Stimulated activated naive CD8-positive, alpha-beta T cell treated with anti-CD3 and anti-CD28 coated beads, Interleukin-15, Interleukin-2, amounts not matched to agents 100 ng/mL and 50 ng/mL, for 24 hours (primary cell): ENCODE measurements at regions not wholly inside any gene's neighbourhood (a gene's known extent, or its start where the extent isn't known, plus 50 kb on each side); places are given as distances from the start of the nearest gene placed in this dataset.

ENCODE experiments used
- H3K27ac Mint-ChIP-seq: one replicate; pipeline ENCODE4 v1.8.0; 2021; ENCODE audit warnings: mild to moderate bottlenecking, mixed read lengths
- H3K27me3 Mint-ChIP-seq: one replicate; pipeline ENCODE4 v1.8.0; 2021; ENCODE audit warnings: mixed read lengths
- H3K36me3 Mint-ChIP-seq: one replicate; pipeline ENCODE4 v1.8.0; 2021; ENCODE audit warnings: low read depth, mixed read lengths
- H3K4me1 Mint-ChIP-seq: one replicate; pipeline ENCODE4 v1.8.0; 2021; ENCODE audit warnings: low read depth, mixed read lengths
- H3K4me3 Mint-ChIP-seq: one replicate; pipeline ENCODE4 v1.8.0; 2021; ENCODE audit warnings: mild to moderate bottlenecking, mixed read lengths
- H3K9me3 Mint-ChIP-seq: one replicate; pipeline ENCODE4 v1.8.0; 2021; ENCODE audit warnings: mixed read lengths

DNA sequence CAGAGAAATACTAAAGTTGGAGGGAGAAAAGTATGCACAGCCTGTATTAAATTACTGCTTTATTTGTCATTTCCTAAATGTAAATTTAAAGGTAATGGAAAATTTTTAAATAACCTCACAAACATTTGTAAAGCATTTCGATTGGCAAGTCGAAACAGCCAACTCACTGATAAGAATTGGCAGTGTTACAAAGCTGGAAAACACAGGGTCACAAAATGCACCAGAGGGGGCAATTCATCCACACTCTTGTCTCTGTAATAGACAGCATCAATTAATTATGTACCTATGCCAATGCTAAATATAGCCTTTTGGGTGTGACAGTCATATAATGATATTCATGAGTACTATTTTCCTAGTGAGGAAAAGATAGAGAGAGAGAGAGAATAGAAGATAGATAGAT is 140.6 kb upstream of the PRLR start:
- H3K36me3 Mint-ChIP-seq = no peaks in the 10 kb centered on the region
- H3K4me3 Mint-ChIP-seq = no peak overlapping the region
- H3K27ac Mint-ChIP-seq = no peak overlapping the region
- no peaks in the 10 kb centered on the region for H3K4me1 Mint-ChIP-seq
- peaks cover 5% of the 10 kb centered on the region for H3K27me3 Mint-ChIP-seq
- no peaks in the 10 kb centered on the region for H3K9me3 Mint-ChIP-seq

DNA sequence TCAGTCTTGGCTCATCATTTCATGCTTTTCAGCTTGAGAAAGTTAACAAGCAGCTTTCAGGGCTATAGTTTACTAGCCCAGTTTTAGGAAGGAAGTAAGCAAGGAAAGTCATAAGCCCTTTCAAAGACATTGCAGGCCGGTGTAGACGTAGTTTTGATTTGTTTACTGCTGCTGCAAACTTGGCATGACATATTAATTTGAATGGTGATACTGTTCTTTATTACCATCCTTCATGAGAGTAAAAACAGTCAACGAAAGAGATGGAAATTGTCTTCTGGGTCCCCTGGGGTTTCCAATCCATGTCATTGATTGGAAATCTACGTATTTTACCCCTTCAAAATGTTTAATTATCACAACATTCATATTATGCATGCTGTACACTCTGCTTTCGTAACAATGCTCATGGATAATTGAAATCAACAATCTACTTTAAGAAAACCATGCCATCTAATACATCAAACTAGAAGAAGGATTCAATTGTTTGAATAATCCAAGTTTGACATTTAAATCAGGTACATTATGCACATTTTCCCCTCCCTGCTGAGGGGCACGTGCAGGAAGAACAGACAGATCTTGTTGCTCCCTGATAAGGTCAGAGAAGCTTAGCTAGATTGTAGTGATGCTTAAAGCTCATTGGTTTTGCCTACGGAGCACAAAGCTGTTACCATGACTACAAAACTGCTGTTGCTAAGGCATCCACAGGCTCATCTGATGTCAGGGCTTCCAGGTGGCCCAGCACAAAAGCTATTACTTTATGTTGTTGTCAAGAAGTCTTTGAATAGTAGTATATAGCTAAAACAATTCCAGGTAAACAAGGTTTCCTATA is 139.9 kb upstream of the PRLR start:
- no peak overlapping the region for H3K27ac Mint-ChIP-seq

DNA sequence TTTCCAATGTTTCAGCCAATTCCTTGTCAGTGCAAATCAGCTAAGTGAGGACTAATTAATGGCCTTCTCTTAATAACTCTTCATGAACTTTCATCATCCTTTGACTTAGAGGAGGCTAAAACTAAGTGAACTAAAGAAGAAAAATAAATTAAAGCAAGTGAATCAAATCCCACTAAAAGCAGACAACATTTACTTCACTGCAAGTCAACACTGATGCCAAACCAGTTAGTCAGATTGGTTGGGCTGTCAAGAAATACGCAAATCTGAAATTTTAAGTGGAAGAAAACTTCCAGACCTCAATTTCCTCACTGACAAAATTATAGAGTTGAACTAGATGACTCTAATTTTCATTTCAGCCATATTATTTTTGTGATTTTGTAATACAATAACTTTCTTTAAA is 137.2 kb upstream of the PRLR start:
- Mint-ChIP-seq H3K9me3 (no peaks in the 10 kb centered on the region), H3K27ac (no peak overlapping the region), H3K36me3 (no peaks in the 10 kb centered on the region), H3K4me1 (no peaks in the 10 kb centered on the region), H3K27me3 (peaks cover 8% of the 10 kb centered on the region), H3K4me3 (no peak overlapping the region)

More for the DNA sequence above, 139.9 kb upstream of the PRLR start:
- Mint-ChIP-seq H3K4me1 (no peaks in the 10 kb centered on the region), H3K9me3 (no peaks in the 10 kb centered on the region), H3K27me3 (peaks cover 5% of the 10 kb centered on the region), H3K4me3 (no peak overlapping the region), H3K36me3 (no peaks in the 10 kb centered on the region)

GRCh38 chr5:35365758-35366157 is 135.5 kb upstream of the PRLR start:
- no peak overlapping the region for H3K4me3 Mint-ChIP-seq
- no peak overlapping the region for H3K27ac Mint-ChIP-seq
- no peaks in the 10 kb centered on the region for H3K36me3 Mint-ChIP-seq
- peaks cover 14% of the 10 kb centered on the region for H3K27me3 Mint-ChIP-seq
- H3K4me1 Mint-ChIP-seq = no peaks in the 10 kb centered on the region
- no peaks in the 10 kb centered on the region for H3K9me3 Mint-ChIP-seq

DNA sequence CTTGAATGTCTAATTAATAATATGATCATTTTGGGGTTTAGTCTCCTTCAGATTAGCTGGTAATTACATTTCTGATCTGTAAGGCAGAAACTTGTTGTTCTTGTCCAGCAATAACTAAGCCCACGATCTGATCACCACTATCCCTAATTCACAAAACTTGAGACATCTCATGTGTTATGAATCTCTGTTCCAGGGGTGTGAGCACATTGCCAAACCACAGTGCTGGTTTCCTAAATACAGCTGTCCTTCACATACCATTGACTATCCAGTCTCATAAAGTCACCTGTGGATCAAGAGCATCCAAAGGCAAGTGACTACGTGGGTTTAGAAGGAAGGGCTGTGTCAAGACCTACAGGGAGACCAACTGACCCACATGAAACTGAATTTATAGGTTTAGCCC is 134.1 kb upstream of the PRLR start:
- Mint-ChIP-seq H3K36me3 (no peaks in the 10 kb centered on the region), H3K9me3 (no peaks in the 10 kb centered on the region), H3K4me1 (no peaks in the 10 kb centered on the region), H3K27me3 (peaks cover 10% of the 10 kb centered on the region), H3K4me3 (no peak overlapping the region), H3K27ac (no peak overlapping the region)

GRCh38 chr5:35363387-35363965 is 133.2 kb upstream of the PRLR start:
- Mint-ChIP-seq H3K27me3 (peaks cover 10% of the 10 kb centered on the region), H3K4me1 (no peaks in the 10 kb centered on the region), H3K4me3 (no peak overlapping the region), H3K9me3 (no peaks in the 10 kb centered on the region), H3K27ac (no peak overlapping the region), H3K36me3 (no peaks in the 10 kb centered on the region)

DNA sequence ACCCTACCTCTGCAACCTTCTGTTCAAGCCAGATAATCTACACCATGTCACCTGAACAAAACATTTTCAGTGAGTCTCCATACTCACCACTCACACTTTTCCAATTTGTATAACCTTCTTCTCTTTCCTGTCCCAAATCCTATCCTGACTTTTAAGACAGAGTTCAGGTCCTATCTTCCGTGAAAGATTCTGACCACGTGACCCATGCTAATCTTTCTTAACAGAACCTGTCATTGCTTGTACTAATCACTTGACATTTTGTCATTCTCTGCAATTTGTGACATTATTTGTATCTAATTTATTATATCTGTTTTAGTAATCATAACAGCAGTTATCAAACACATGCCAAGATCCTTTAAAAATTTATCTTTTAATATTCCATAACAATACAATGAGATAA is 132.5 kb upstream of the PRLR start:
- Mint-ChIP-seq H3K4me3 (no peak overlapping the region), H3K9me3 (no peaks in the 10 kb centered on the region), H3K36me3 (no peaks in the 10 kb centered on the region), H3K27ac (no peak overlapping the region), H3K4me1 (no peaks in the 10 kb centered on the region), H3K27me3 (peaks cover 10% of the 10 kb centered on the region)

DNA sequence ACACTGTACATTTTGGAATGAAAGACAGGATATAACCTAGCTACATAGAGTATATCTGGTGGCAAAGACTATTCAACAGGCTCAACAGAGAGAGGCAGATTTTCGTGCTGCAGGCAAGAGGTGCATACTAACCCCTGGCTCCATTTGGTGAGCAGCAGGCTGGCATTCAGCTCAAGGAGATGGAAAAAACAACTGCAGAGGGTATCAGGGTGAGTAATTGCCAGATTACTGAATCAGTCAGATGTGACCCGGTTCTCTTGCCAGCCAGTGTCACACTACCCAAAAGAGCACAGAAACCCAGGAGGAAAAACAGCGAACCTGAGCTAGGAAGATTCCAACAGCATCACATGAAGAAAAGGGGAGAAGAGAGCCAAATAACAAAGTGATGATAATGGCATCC is 130.4 kb upstream of the PRLR start:
- Mint-ChIP-seq H3K4me1 (no peaks in the 10 kb centered on the region), H3K9me3 (no peaks in the 10 kb centered on the region), H3K4me3 (no peak overlapping the region), H3K27ac (no peak overlapping the region), H3K27me3 (peaks cover 13% of the 10 kb centered on the region), H3K36me3 (no peaks in the 10 kb centered on the region)

GRCh38 chr5:35359859-35360258 is 129.6 kb upstream of the PRLR start:
- Mint-ChIP-seq H3K27me3 (peaks cover 13% of the 10 kb centered on the region), H3K36me3 (no peaks in the 10 kb centered on the region), H3K4me3 (no peak overlapping the region), H3K4me1 (no peaks in the 10 kb centered on the region), H3K27ac (no peak overlapping the region), H3K9me3 (no peaks in the 10 kb centered on the region)

DNA sequence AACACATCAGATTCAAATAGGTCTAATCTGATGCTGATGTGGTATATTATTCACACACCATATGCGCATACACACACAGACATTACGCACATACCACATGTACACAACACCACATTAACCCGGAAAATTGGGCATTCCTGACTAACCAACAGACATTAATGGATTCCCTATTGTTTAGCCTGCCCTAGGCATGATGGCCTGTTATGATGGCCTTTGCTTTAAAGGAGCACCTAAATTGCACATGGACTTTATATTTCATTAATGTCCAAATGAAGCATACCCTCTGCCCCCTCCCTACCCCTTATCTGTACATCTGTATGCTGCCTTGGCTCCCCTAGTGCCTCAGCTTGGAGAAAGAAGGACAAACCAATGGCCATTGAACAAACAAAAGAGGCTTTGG is 127.7 kb upstream of the PRLR start:
- H3K4me3 Mint-ChIP-seq = no peak overlapping the region
- H3K36me3 Mint-ChIP-seq = no peaks in the 10 kb centered on the region
- H3K27ac Mint-ChIP-seq = no peak overlapping the region
- peaks cover 13% of the 10 kb centered on the region for H3K27me3 Mint-ChIP-seq
- peaks cover 7% of the 10 kb centered on the region for H3K9me3 Mint-ChIP-seq
- no peaks in the 10 kb centered on the region for H3K4me1 Mint-ChIP-seq

- Mint-ChIP-seq H3K4me1 (no peaks in the 10 kb centered on the region), H3K27ac (no peak overlapping the region), H3K36me3 (peaks cover 3% of the 10 kb centered on the region), H3K27me3 (peaks cover 6% of the 10 kb centered on the region), H3K9me3 (peaks cover 17% of the 10 kb centered on the region), H3K4me3 (no peak overlapping the region)
Observed at GRCh38 chr5:35356725-35357124, 126.4 kb upstream of the PRLR start.

DNA sequence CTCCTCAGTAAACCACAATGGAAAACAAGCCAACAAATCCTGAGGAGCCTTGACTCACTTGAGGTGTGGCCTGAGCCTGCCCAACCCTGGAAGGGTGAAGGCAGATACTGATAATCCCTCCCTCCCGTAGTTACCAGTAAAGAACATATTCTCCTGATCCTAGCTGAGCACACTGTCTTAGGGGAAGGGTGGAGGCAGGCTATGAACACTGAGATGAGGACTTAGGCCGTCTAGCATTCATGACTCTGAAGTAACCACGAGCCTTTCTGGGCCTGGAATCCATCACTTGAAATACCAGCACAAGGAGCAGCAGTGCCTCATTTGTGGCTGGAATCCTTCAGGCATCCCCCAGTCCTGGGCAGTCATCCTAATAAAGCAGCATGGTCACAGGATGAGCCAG is 124.5 kb upstream of the PRLR start:
- Mint-ChIP-seq H3K27me3 (peaks cover 3% of the 10 kb centered on the region), H3K27ac (no peak overlapping the region), H3K36me3 (peaks cover 4% of the 10 kb centered on the region), H3K4me1 (no peaks in the 10 kb centered on the region), H3K4me3 (no peak overlapping the region), H3K9me3 (peaks cover 33% of the 10 kb centered on the region)

DNA sequence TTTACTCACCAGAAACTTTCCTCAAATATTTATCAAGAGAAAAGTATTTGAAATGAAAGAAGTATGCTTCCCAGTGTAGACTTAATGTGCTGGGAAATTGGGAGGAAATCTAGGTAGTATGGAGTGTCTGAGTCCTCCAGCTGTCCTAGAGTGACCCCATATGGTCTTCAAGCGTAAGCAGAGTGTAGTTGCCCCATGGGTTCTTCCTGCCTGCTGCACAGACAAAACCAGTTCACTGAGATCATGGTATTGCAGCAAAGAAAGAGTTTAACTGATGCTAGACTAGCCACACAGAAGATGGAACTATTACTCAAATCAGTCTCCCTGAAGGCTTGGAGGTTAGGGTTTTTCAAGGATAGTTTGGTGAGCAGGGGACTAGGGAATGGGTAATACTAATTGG is 114.9 kb upstream of the PRLR start:
- Mint-ChIP-seq H3K36me3 (no peaks in the 10 kb centered on the region), H3K27me3 (peaks cover 3% of the 10 kb centered on the region), H3K4me1 (no peaks in the 10 kb centered on the region), H3K27ac (no peak overlapping the region), H3K9me3 (peaks cover 8% of the 10 kb centered on the region), H3K4me3 (no peak overlapping the region)

- H3K9me3 Mint-ChIP-seq = peaks cover 3% of the 10 kb centered on the region
- H3K27me3 Mint-ChIP-seq = peaks cover 3% of the 10 kb centered on the region
- no peaks in the 10 kb centered on the region for H3K4me1 Mint-ChIP-seq
- no peak overlapping the region for H3K4me3 Mint-ChIP-seq
- H3K36me3 Mint-ChIP-seq = no peaks in the 10 kb centered on the region
- no peak overlapping the region for H3K27ac Mint-ChIP-seq
Observed at GRCh38 chr5:35342664-35343063, 112.4 kb upstream of the PRLR start.

GRCh38 chr5:35341189-35341588 is 110.9 kb upstream of the PRLR start:
- H3K27me3 Mint-ChIP-seq = peaks cover 3% of the 10 kb centered on the region
- no peaks in the 10 kb centered on the region for H3K36me3 Mint-ChIP-seq
- peaks cover 3% of the 10 kb centered on the region for H3K9me3 Mint-ChIP-seq
- no peak overlapping the region for H3K27ac Mint-ChIP-seq
- H3K4me3 Mint-ChIP-seq = no peak overlapping the region
- H3K4me1 Mint-ChIP-seq = no peaks in the 10 kb centered on the region

GRCh38 chr5:35339616-35340100 is 109.4 kb upstream of the PRLR start:
- Mint-ChIP-seq H3K4me1 (no peaks in the 10 kb centered on the region), H3K27me3 (peaks cover 9% of the 10 kb centered on the region), H3K4me3 (no peak overlapping the region), H3K36me3 (no peaks in the 10 kb centered on the region), H3K9me3 (peaks cover 3% of the 10 kb centered on the region), H3K27ac (no peak overlapping the region)
